DMS153 treated with DMSO at 0.1 percent for 48 hours (cell line): ENCODE measurements at regions not wholly inside any gene's neighbourhood (a gene's known extent, or its start where the extent isn't known, plus 50 kb on each side); places are given as distances from the start of the nearest gene placed in this dataset.
A peak's percentile ranks its signal among the peaks of the same experiment; 100 is the strongest.

Source experiments
- DNase-seq: peaks from one replicate; lab custom pipeline; 2025; ENCODE audit not compliant: unreplicated experiment; lab: John Stamatoyannopoulos, UW

- no peak for DNase-seq
Observed at GRCh38 chr10:131781791-131782190, 119.0 kb upstream of the PPP2R2D start.

- DNase-seq, result no peak
Observed at GRCh38 chr10:131784363-131785120, 116.3 kb upstream of the PPP2R2D start.

GRCh38 chr10:131785121-131785460, 115.7 kb upstream of the PPP2R2D start:
- DNase-seq, result no peak

GRCh38 chr10:131786756-131787605, 113.8 kb upstream of the PPP2R2D start:
- peak; percentile 46 for DNase-seq

- no peak for DNase-seq
Observed at GRCh38 chr10:131787961-131788360, 112.8 kb upstream of the PPP2R2D start.

GRCh38 chr10:131788386-131788785, 112.4 kb upstream of the PPP2R2D start:
- peak; percentile 2 for DNase-seq

GRCh38 chr10:131789516-131789915, 111.3 kb upstream of the PPP2R2D start:
- DNase-seq, result no peak

- no peak for DNase-seq
Observed at GRCh38 chr10:131790021-131790420, 110.8 kb upstream of the PPP2R2D start.

GRCh38 chr10:131792011-131792651, 108.7 kb upstream of the PPP2R2D start:
- no peak for DNase-seq

- DNase-seq, result no peak
Observed at GRCh38 chr10:131792809-131793208, 108.0 kb upstream of the PPP2R2D start.

GRCh38 chr10:131795761-131796160, 105.0 kb upstream of the PPP2R2D start:
- DNase-seq, result no peak

GRCh38 chr10:131797626-131798025, 103.2 kb upstream of the PPP2R2D start:
- DNase-seq, result no peak

GRCh38 chr10:131799429-131799828, 101.4 kb upstream of the PPP2R2D start:
- DNase-seq, result no peak

- no peak for DNase-seq
Observed at GRCh38 chr10:131802156-131802915, 98.5 kb upstream of the PPP2R2D start.

- no peak for DNase-seq
Observed at GRCh38 chr10:131802996-131803395, 97.8 kb upstream of the PPP2R2D start.

- no peak for DNase-seq
Observed at GRCh38 chr10:131803860-131804425, 96.9 kb upstream of the PPP2R2D start.

GRCh38 chr10:131804551-131805295, 96.1 kb upstream of the PPP2R2D start:
- DNase-seq, result no peak

- DNase-seq, result no peak
Observed at GRCh38 chr10:131805696-131806095, 95.1 kb upstream of the PPP2R2D start.

- no peak for DNase-seq
Observed at GRCh38 chr10:131806146-131806545, 94.7 kb upstream of the PPP2R2D start.
